GM12873 (cell line): ENCODE measurements at regions not wholly inside any gene's neighbourhood (a gene's known extent, or its start where the extent isn't known, plus 50 kb on each side); places are given as distances from the start of the nearest gene placed in this dataset.

ENCODE experiments used
- CTCF ChIP-seq: IDR thresholded peaks from 2 replicates; pipeline ENCODE4 v1.5.1; 2012; ENCODE audit warnings: low read depth, mild to moderate bottlenecking, moderate library complexity, low read length, control low read depth; ENCODE audit not compliant: insufficient read depth; ENCODE audit errors: missing control alignments

DNA sequence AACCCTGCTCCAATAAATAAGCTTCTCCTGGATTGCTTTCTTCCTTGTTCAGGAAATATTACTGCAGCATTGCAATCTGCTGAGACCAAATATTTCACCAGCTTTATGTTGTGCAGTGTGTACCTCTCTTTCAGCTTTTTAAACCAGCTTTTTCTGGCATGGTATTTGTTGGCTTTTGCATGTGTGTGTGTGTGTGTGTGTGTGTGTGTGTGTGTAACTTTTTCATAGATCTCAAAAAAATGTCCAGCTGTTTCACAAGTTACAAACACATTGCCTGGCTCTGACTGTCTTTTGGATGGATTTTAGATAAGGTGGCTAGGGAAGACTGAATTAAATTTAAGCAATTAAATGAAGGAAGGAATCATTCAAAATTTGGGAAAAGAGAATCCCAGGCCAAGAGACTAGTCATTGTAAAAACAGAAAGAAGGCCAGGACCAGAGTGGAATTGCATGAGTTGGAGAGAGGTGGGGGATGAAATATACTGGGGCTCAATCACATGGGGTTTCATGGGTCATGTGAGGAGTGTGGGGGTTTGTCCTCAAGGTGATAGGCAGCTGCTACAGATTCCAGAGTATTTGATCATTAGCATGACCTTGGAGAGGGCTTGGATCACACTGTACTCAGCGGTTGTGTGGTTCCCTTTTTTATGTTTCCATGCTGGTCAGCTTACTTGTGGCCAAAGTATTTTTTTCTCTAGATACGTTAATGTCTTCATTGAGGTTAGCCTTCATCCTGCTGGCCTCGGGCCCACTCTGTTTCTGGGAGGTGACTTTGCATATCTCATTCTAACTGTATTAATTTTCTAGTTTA lies 357.7 kb upstream of the BOD1L1 start:
- no peak for TF ChIP-seq CTCF

DNA sequence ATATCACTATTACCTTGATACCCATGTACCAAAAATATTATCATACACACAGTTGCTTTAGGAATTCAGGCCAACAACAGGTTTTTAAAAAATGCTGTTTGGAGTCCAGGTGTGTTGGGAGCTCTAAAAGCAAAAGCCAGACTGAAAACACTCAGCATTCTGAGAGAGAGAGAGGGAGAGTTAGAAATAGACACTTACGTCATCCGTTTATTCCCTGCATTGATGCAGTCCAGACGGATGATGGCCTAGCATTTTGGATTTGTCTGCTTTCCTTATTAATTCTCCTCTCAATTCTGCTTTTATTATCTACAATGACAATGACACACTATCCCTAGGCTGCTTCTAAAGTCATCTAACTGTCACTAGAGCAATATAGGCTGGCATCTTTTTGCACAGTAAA lies 358.3 kb upstream of the BOD1L1 start:
- TF ChIP-seq CTCF = no peak

GRCh38 chr4:13986548-13986947 lies 359.0 kb upstream of the BOD1L1 start:
- TF ChIP-seq CTCF = no peak

- TF ChIP-seq CTCF = no peak
These were observed 361.1 kb upstream of the BOD1L1 start for GRCh38 chr4:13988353-13989305.

- no peak for TF ChIP-seq CTCF
These were observed 362.0 kb upstream of the BOD1L1 start for GRCh38 chr4:13989501-13989900.

DNA sequence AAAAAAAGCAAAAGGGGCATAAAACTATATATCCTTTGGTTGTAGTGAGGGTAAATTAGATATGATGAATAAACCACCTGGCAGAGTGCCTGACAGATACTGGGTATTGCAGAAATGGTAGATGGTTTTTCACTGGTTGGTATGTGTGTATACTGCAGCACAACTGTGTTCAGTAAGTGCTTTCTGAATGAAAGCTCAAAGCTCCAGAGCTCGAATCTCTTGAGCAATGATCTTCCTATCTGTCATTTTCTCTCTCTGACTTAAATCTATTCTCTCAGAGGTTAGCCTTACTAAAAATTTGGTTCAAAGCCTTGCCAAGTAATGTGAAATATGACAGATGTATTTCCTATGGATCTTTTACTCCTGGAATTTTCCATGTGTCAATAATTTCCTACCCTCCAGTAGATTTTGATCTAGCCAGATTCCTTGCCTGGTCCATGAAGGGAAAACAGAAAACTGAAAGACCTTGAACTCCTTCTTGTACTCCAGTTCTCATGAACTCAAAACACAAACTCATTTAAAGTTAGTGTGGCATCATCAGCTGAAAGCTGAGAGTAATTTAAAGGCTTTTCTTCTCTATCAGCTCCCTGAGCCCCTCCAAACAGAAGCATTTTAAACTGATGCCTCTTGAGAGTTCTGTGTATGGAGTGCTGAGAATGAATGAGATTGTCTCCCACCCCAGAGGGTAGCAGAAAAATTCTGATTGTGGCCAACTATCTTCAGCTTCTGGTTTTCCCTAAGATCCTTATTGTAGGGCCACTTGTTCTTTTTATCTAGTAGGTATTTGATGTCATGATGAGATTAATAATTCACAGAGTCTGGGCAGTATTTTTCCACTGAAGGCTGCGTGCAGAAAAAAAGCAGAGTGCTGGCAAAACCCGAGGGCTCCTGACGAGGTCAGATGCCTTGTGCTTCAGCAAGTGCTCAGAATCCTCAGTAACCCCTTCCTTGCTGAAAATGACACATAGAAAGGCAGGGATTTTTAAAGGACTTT lies 363.4 kb upstream of the BOD1L1 start:
- no peak for TF ChIP-seq CTCF
